ENCODE measurements at regions not wholly inside any gene's neighbourhood (a gene's known extent, or its start where the extent isn't known, plus 50 kb on each side); places are given as distances from the start of the nearest gene placed in this dataset.

- DNase-seq (ENCODE audit: low read depth), result no peak
These were observed 173.1 kb downstream of the TFAP2C start for GRCh38 chr20:56801971-56802755.

GRCh38 chr20:56802805-56803204, 173.7 kb downstream of the TFAP2C start:
- DNase-seq (ENCODE audit: low read depth), result no peak

- no peak for DNase-seq (ENCODE audit: low read depth)
These were observed 176.2 kb downstream of the TFAP2C start for GRCh38 chr20:56805313-56805712.

DNA sequence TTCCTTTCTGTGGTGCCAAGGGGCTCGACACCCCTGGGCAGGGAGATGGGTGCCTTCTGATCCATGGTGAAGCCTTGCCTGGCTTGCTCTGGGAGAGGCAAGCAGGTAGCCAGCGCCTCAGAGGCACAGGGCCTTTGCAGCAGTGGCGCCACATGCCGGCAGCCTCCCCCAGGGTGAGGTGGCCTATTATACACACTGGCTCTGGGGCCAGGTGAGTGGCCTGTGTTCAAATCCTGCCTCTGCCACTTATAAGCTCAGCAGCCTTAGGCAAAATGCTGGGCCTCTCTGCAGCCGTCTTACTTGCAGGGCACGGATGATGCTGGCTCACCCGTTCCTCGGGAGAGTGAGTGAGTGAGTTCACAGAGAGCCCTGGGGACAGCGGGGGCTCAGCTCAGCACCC, 176.9 kb downstream of the TFAP2C start:
- no peak for DNase-seq (ENCODE audit: low read depth)

- DNase-seq (ENCODE audit: low read depth), result no peak
These were observed 177.9 kb downstream of the TFAP2C start for GRCh38 chr20:56806952-56807517.

GRCh38 chr20:56808117-56808725, 179.1 kb downstream of the TFAP2C start:
- no peak for DNase-seq (ENCODE audit: low read depth)

- DNase-seq (ENCODE audit: low read depth), result no peak
These were observed 179.6 kb downstream of the TFAP2C start for GRCh38 chr20:56808732-56809131.

GRCh38 chr20:56809668-56810067, 180.6 kb downstream of the TFAP2C start:
- no peak for DNase-seq (ENCODE audit: low read depth)

- DNase-seq (ENCODE audit: low read depth), result no peak
These were observed 181.0 kb downstream of the TFAP2C start for GRCh38 chr20:56810141-56810540.

- no peak for DNase-seq (ENCODE audit: low read depth)
These were observed 186.7 kb downstream of the TFAP2C start for GRCh38 chr20:56815796-56816195.

- no peak for DNase-seq (ENCODE audit: low read depth)
These were observed 187.2 kb downstream of the TFAP2C start for GRCh38 chr20:56816349-56816748.

- DNase-seq (ENCODE audit: low read depth), result no peak
These were observed 188.9 kb downstream of the TFAP2C start for GRCh38 chr20:56817780-56818675.

DNA sequence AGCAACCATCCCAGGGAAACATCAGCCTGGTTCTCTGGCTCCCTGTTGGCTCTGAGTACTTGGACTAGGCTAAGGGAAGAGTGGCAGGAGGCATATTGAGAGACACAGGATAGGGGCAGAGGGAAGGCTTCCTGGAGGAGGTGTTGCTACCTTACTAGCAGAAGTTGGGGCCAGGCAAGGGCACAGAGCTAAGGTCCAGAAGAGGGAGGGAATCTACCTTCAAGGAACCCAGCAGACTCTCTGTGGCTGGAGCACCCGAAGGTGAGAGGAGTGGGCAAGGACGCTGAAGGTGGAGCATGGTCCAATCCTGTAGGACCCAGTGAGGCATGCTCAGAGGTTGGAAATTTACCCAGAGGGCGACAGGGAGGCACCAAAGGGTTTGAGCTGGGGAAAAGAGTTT, 191.9 kb downstream of the TFAP2C start:
- DNase-seq (ENCODE audit: low read depth), result no peak

DNA sequence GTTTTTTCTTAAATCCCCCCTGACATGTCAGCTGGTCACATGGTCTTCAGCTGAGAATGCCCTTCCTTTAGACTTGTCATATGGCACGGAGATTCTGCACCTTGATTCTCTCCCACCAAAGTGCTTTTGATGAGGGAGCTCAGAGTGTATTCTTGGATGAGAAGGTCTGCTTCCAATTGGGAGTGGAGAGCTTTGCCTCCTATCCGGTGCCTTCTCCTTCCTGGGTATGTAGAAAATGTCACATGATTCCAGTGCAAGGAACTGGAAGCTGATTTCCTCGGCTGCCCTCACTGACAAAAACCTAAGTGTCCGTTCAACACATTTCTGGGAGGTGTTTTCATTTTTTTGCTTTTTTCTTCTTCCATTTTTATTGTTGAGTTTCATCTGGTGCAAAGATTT, 197.2 kb downstream of the TFAP2C start:
- no peak for DNase-seq (ENCODE audit: low read depth)

DNA sequence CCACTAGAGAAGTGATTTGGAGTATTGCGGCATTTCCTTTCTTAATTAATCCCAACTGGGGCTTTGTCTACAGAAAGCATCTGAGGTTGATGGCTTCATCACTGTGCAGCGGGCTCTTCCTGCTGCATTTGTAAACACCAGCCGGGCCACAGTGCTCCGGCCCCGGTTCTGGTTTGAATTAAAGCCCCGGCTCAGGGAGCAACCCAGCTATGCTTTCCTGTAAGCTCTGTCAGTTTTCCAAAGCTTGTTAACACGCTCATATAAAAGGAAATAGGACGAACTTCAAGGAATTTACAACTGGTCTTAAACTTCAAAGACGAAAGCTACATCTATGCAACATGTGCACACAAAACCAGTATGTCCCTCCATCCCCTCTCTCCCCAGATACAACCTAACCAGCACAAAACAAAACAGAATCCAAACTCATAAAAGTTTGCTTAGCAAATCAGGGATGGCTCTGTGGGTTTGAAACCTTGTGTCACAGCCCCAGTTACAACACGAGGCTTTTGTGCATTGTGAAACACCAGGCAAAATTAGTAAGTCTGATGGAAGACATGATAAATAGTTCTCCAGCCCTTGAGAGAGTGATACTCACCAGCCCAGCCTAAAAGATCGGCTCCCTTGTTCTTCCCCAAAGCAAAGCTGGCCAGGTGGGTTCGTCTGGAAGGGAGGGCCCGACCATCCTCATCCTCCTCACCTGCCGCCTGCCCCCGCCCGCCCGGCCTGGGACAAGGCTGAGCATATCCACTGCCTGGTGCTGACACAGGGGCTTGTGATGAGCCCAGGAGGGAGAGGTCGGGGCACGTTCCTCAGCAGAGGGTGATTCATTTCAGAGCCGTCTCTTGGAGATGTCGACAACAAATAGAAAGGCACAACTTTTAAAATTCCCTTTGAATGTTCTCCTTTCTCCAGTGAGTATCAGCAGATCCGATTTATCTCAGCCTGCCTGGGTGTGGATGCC, 197.9 kb downstream of the TFAP2C start:
- DNase-seq (ENCODE audit: low read depth), result no peak

- no peak for DNase-seq (ENCODE audit: low read depth)
These were observed 198.7 kb downstream of the TFAP2C start for GRCh38 chr20:56827763-56828162.

- no peak for DNase-seq (ENCODE audit: low read depth)
These were observed 199.3 kb downstream of the TFAP2C start for GRCh38 chr20:56828402-56828801.

GRCh38 chr20:56829788-56830385, 200.8 kb downstream of the TFAP2C start:
- no peak for DNase-seq (ENCODE audit: low read depth)

- DNase-seq (ENCODE audit: low read depth), result no peak
These were observed 202.7 kb downstream of the TFAP2C start for GRCh38 chr20:56831795-56832194.

DNA sequence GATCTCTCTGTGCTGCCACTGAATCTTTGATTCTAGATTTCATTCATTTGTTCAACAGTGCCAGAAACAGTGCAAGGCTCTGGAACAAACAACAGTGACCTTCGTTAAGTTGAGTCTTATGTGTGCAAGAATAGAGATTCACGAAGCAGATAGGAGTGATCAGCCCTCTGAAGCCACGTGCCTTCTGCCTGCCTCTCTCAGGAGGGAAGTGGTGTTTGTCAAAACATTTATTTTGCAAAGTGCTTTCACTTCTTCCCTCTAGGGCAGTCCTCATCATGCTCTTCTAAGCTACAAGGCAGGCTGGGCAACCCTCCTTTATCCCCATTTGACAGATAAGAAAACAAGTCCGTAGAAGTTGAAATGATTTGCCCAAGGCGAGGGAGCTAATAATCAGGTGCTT, 204.3 kb downstream of the TFAP2C start:
- no peak for DNase-seq (ENCODE audit: low read depth)
